Tibial nerve (tissue), 4 donors: ENCODE measurements at regions not wholly inside any gene's neighbourhood (a gene's known extent, or its start where the extent isn't known, plus 50 kb on each side); places are given as distances from the start of the nearest gene placed in this dataset.

Experiments used
- CTCF ChIP-seq, 5 experiments: fragments of 200-600 bp in 3 of 5; fragments of 450-650 bp in 2 of 5; sonication (generic) in 3 of 5; IDR thresholded peaks; one replicate each; pipeline ENCODE4 v1.5.1; 2016 to 2019; ENCODE audit warnings: antibody characterized with exemption in 5 of 5, mild to moderate bottlenecking in 3 of 5, moderate library complexity in 2 of 5
- EP300 ChIP-seq, 2 donors: sonication (generic); formaldehyde crosslinking; IDR thresholded peaks; one replicate each; pipeline ENCODE4 v1.6.1; 2017; ENCODE audit warnings: antibody characterized with exemption in 2 of 2, mild to moderate bottlenecking in 1 of 2
- POLR2A ChIP-seq, 2 donors: fragments of 450-650 bp; IDR thresholded peaks; one replicate each; pipeline ENCODE4 v1.6.1; 2017; ENCODE audit warnings: antibody characterized with exemption in 2 of 2, mild to moderate bottlenecking in 2 of 2, moderate library complexity in 2 of 2

- TF ChIP-seq CTCF (IDR thresholded peaks at IDR 0.05) (no peak), POLR2A (IDR thresholded peaks at IDR 0.05) (no peak), EP300 (IDR thresholded peaks at IDR 0.05) (no peak)
Observed at GRCh38 chr12:59193476-59194050, 273.3 kb upstream of the LRIG3 start.
